ENCODE measurements at regions not wholly inside any gene's neighbourhood (a gene's known extent, or its start where the extent isn't known, plus 50 kb on each side); places are given as distances from the start of the nearest gene placed in this dataset.

- DNase-seq: no peak
Measured at GRCh38 chr10:78960316-78960800, 108.4 kb upstream of the ZMIZ1 start.

GRCh38 chr10:78961760-78962159, 107.0 kb upstream of the ZMIZ1 start:
- DNase-seq: no peak

GRCh38 chr10:78963074-78964034, 105.4 kb upstream of the ZMIZ1 start:
- DNase-seq: no peak

GRCh38 chr10:78964274-78964951, 104.4 kb upstream of the ZMIZ1 start:
- DNase-seq: no peak

- no peak for DNase-seq
Measured at GRCh38 chr10:78964952-78965633, 103.7 kb upstream of the ZMIZ1 start.

- DNase-seq: no peak
Measured at GRCh38 chr10:78966182-78966787, 102.5 kb upstream of the ZMIZ1 start.

GRCh38 chr10:78966844-78967488, 101.8 kb upstream of the ZMIZ1 start:
- no peak for DNase-seq

- no peak for DNase-seq
Measured at GRCh38 chr10:78968300-78968942, 100.3 kb upstream of the ZMIZ1 start.

GRCh38 chr10:78968943-78969342, 99.8 kb upstream of the ZMIZ1 start:
- no peak for DNase-seq

GRCh38 chr10:78969719-78970118, 99.0 kb upstream of the ZMIZ1 start:
- DNase-seq: no peak

- DNase-seq: no peak
Measured at GRCh38 chr10:78970261-78970660, 98.5 kb upstream of the ZMIZ1 start.

GRCh38 chr10:78971094-78971682, 97.6 kb upstream of the ZMIZ1 start:
- no peak for DNase-seq

GRCh38 chr10:78972160-78972946, 96.4 kb upstream of the ZMIZ1 start:
- DNase-seq: no peak

- DNase-seq: peak; percentile 73
Measured at GRCh38 chr10:78972947-78973900, 95.5 kb upstream of the ZMIZ1 start.

GRCh38 chr10:78973901-78974616, 94.7 kb upstream of the ZMIZ1 start:
- peak; percentile 37 for DNase-seq

GRCh38 chr10:78974617-78975317, 94.0 kb upstream of the ZMIZ1 start:
- DNase-seq: peak; percentile 70

- no peak for DNase-seq
Measured at GRCh38 chr10:78975926-78976325, 92.8 kb upstream of the ZMIZ1 start.

Data from activated CD8-positive, alpha-beta memory T cell treated with anti-CD3 and anti-CD28 coated beads, Interleukin-2, amount 50 U/mL, for 4 hours (primary cell).